DMS 273 treated with DMSO at 0.1 percent for 48 hours (cell line): ENCODE measurements at regions not wholly inside any gene's neighbourhood (a gene's known extent, or its start where the extent isn't known, plus 50 kb on each side); places are given as distances from the start of the nearest gene placed in this dataset.
"Not testable (repeated sequence)": the region's sequence is repeated elsewhere in the genome, so short reads cannot be mapped to it uniquely, and the experiment has no call there.

Experiments used
- DNase-seq: peaks from one replicate; lab custom pipeline; 2025; lab: John Stamatoyannopoulos, UW

- DNase-seq: no peak
These were observed 181.9 kb upstream of the TTC14 start for GRCh38 chr3:180420016-180420415.

- no peak for DNase-seq
These were observed 181.2 kb upstream of the TTC14 start for GRCh38 chr3:180420804-180421203.

GRCh38 chr3:180421221-180421620 lies 180.7 kb upstream of the TTC14 start:
- DNase-seq: no peak

- DNase-seq: no peak
These were observed 180.2 kb upstream of the TTC14 start for GRCh38 chr3:180421721-180422120.

GRCh38 chr3:180424305-180424704 lies 177.7 kb upstream of the TTC14 start:
- not testable (repeated sequence) for DNase-seq

- DNase-seq: no peak
These were observed 171.1 kb upstream of the TTC14 start for GRCh38 chr3:180430896-180431295.

GRCh38 chr3:180433152-180433551 lies 168.8 kb upstream of the TTC14 start:
- no peak for DNase-seq

GRCh38 chr3:180447136-180447535 lies 154.8 kb upstream of the TTC14 start:
- no peak for DNase-seq

- DNase-seq: not testable (repeated sequence)
These were observed 153.6 kb upstream of the TTC14 start for GRCh38 chr3:180448407-180448806.

GRCh38 chr3:180457225-180457624 lies 144.7 kb upstream of the TTC14 start:
- no peak for DNase-seq

GRCh38 chr3:180466401-180467011 lies 135.5 kb upstream of the TTC14 start:
- no peak for DNase-seq

GRCh38 chr3:180467177-180467576 lies 134.8 kb upstream of the TTC14 start:
- no peak for DNase-seq

GRCh38 chr3:180469149-180469548 lies 132.8 kb upstream of the TTC14 start:
- no peak for DNase-seq

- DNase-seq: no peak
These were observed 123.3 kb upstream of the TTC14 start for GRCh38 chr3:180478695-180479094.

- no peak for DNase-seq
These were observed 109.9 kb upstream of the TTC14 start for GRCh38 chr3:180492047-180492446.

- no peak for DNase-seq
These were observed 105.0 kb upstream of the TTC14 start for GRCh38 chr3:180496995-180497394.

- no peak for DNase-seq
These were observed 85.6 kb upstream of the TTC14 start for GRCh38 chr3:180516368-180516767.

GRCh38 chr3:180523040-180523439 lies 78.9 kb upstream of the TTC14 start:
- DNase-seq: peak; percentile 21

GRCh38 chr3:180528843-180529242 lies 73.1 kb upstream of the TTC14 start:
- no peak for DNase-seq

- DNase-seq: no peak
These were observed 72.2 kb upstream of the TTC14 start for GRCh38 chr3:180529778-180530177.

- DNase-seq: no peak
These were observed 71.7 kb upstream of the TTC14 start for GRCh38 chr3:180530276-180530675.

GRCh38 chr3:180531303-180532278 lies 70.4 kb upstream of the TTC14 start:
- no peak for DNase-seq

- no peak for DNase-seq
These were observed 67.1 kb upstream of the TTC14 start for GRCh38 chr3:180534828-180535227.
